NK-92 treated with Interleukin-12 subunit alpha and Interleukin-12 subunit beta, amount 100 ng/mL, for 24 hours (cell line): ENCODE measurements at regions not wholly inside any gene's neighbourhood (a gene's known extent, or its start where the extent isn't known, plus 50 kb on each side); places are given as distances from the start of the nearest gene placed in this dataset.

Experiments
- DNase-seq: peaks from one replicate; lab custom pipeline; 2025; lab: John Stamatoyannopoulos, UW

DNA sequence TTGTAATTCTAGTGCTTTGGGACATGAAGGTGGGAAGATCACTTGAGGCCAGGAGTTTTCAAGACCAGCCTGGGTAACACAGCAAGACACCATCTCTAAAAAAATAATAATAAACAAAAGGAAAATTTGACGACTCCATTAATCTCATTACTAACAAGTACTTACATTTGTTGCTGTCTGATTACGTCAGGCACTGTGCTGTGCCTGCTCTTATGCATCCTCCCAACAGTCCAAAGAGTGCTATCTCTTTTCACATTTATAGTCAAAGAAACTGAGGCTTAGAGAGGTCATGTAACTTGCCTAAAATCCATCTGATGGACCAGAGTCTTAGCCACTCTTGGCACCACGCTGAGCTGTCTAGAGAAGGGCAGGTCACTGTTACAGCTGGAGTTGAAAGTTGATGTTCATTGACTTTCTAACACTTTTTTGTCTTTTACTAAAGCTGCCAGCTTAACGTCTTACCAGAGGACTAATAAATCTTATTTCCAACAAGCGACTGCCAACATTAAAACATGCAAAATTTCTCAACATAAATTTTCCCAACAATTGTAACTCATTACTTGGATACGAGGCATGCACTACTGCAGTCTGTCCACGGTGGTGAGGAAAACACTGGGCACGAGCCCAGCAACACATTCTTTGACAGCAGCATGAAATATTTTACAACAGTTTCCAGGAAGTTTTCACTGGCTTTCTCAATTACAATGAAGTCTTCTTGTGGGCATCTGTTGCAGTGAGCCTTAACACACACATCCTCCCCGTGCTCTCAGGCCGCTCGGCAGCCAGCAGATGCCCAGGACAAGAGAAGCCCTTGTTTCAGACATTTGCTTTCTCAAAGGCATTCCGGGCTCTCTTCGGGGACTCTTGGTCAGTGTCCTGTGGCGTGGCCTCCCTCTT lies 262.9 kb upstream of the PROX1 start:
- no peak for DNase-seq

DNA sequence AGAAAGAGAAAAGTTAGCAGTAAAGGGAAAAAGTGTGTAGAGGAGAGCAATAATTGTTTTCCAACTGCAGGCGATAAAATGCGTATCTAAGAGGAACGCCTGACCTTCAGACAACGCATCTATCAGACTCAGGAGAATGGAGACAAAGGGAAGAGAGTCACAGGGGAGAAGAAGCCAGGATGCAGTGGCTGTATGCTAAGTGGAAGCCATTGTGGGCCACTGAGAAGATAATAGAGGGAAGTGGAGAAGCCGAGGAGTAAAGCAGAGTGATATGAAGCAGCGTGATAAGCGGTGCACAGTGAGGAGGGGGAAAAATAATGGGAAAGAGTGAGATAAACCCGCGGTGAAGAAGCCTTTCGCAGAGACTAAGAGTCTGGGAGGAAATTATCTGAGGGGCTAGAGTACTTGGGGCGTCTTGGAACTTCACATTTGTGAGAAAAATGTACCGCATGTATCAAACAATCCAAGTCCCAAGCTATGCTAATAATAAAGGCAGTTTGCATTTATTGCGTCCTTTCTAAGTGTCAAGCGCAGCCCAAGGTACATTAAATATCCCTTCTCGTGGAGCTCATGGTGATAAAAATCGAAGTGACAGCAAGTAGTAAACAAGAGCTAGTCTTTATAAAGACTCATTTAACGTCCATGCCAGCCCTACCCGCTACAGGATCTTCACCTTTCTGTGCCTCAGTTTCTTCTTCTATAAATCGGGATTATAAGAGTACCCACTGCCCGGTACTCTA lies 259.8 kb upstream of the PROX1 start:
- DNase-seq, result no peak

DNA sequence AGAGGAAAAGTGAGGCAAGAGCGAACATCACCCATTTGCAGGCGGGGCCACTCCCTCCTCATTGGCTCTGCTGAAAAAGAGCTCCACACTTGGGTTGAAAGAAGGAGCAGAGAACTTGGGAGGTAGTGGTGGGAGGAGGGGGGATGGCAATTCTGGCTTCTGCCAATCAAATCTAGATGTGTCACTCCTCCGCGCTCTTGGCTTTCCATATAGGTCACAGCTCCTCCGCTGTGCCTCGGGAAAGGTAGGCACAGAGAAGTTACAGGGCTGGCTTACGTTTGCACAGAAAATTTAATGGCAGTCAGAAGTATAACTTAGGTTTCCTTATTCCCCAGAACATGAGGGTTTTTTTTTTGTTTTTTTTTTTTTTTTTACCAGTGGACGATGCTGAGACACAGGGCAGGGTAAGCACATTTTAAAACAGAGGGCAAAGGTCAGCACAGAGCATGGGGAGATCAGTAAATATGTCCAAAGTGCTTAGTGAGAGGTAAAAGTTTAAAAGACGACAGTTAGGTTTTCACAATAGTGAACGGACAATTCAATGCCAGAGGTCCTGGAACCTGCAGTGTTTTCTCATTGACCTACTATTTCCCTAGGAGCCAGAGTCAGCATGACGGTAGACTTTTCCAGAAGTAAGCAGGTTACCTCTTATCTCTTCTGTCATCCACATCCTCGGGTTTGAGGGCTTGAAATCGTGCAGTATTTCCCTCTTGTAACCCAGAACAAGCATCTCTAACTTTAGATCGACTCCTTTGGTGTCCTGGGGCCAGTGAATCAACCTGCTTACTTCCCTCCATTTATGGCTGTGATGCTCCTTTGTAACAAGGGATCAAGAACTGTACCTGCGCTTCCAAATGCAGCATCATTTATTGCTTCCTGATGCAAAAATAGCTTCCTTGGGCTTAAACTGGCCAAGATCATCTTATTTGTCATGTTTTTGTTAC lies 258.9 kb upstream of the PROX1 start:
- no peak for DNase-seq

DNA sequence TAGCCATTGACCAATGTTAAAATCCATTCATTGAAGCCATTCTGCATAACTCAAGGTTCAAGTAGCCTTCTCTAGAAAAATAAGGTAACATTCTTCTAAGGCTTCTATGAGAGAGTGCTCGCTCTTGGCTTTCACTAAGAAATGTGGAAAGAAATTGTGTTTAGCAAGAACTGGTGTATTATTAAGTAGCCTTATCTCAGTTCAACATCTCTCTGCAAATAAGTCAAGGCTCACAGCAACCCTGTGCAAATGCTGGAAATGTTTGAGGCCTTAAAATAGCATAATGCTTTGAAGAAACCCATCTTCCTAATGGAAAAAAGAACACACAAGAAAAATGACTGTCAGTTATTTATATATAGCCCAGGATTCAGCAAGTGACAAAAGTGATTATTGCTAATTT lies 254.1 kb upstream of the PROX1 start:
- DNase-seq, result no peak

DNA sequence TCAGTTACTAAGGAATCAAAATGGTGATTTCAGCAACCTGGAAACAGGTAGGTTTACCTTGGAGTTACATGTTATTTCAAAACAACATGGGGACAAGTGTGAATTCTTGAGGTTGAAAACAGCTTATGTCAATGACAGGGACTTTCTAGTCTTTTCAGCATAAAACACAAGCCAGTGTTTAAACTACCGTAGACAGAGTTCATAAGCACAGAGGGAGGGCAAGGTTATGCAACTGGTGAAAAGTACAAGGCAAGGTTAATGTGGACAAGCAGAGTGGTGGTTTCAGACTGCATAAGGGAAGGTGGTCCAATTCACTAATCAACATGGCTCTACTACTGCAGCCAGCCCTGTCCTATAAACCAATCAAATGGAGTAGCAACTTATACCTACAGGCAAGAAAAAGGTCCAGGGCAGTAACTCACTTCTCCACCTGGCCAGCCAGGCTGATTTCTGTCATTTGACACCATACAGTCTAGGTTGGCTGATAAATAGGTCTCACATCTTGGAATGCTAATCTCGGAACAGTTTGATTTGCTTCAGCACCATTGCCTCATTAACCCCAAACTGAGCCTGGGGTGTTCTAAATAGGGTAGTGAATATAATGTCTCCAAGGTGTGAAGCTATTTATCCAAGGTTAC lies 250.3 kb upstream of the PROX1 start:
- DNase-seq, result no peak

DNA sequence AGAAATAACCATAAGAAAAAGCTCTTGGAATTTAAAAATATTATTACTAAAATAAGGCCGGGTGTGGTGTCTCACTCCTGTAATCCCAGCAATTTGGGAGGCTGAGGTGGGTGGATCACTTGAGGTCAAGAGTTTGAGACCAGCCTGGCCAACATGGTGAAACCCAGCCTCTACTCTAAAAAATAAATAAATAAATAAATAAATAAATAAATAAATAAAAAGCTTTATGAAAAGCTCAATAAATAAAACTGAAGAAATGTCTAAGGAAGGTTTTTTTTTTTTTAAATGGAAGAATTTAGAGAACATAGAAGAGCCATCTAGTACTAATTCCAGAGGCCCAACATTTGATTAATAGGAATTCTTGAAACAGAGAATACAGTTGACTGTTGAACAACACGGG lies 249.1 kb upstream of the PROX1 start:
- DNase-seq, result no peak

DNA sequence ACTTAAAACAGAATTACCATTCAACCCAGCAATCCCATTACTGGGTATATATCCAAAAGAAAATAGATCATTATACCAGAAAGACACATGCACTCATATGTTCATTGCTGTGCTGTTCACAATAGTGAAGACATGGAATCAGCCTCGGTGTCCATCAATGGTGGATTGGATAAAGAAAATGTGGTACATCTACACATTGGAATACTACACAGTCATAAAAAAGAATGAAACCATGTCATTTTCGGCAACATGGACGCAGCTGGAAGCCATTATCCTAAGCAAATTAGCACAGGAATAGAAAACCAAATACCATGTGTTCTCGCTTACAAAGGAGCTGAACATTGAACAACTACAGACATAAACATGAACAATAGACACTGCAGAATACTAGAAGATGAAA lies 244.8 kb upstream of the PROX1 start:
- no peak for DNase-seq

DNA sequence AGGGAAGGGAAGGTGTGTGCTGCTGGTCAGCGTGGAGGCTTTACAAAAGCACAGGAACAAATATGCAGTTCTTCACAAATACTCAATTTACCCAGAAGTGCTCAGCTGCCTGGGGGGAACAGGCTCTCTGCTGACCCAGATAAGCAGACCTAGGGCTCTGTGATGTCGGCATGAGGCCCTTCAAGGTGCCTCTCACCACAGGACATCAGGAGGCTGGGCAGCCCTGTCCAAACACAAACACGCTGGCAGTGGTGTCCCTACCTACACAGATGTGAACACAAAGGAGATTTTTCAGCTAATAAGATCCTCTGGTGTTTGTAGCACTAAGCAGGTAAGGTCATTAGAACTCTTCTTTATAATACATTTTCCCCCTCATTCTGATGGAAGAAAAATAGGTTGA lies 243.0 kb upstream of the PROX1 start:
- DNase-seq, result no peak

DNA sequence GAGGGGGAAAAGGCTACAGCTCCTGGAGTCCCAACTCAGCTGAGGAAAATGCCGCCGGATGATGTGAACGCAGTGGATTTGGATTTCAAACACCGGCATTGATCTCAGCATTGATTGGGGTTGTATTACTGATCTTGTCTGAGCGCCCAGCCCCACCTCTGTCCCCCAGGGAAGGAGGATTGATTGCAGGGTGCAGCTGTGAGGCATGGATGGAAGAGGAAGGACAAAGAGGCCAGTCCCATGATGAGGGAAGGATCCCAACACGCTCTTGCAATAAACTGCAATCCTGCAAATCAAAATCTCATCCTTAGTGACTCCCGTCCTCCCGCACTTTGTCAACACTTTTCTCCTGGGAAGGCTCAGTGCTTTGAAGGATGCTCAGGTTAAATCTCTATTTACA lies 242.3 kb upstream of the PROX1 start:
- DNase-seq, result no peak

DNA sequence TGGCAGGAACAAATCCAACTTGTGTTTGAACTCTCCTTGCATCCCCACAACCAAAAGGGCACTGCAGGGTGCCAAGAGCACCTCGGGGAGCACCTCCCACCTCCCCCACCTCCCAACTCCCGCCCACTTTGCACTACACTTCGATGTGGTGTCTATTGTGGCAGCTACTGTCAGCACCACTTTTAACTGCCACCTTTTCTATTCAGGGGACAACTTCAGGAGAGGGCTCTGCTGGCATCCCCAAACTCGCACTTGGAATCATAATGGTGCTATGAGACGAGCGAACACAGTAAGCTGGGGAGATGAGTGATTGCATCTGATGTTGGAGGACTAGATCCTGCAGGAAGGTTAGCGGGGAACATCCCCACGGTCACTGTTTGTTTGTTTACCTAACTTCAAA lies 238.2 kb upstream of the PROX1 start:
- no peak for DNase-seq

DNA sequence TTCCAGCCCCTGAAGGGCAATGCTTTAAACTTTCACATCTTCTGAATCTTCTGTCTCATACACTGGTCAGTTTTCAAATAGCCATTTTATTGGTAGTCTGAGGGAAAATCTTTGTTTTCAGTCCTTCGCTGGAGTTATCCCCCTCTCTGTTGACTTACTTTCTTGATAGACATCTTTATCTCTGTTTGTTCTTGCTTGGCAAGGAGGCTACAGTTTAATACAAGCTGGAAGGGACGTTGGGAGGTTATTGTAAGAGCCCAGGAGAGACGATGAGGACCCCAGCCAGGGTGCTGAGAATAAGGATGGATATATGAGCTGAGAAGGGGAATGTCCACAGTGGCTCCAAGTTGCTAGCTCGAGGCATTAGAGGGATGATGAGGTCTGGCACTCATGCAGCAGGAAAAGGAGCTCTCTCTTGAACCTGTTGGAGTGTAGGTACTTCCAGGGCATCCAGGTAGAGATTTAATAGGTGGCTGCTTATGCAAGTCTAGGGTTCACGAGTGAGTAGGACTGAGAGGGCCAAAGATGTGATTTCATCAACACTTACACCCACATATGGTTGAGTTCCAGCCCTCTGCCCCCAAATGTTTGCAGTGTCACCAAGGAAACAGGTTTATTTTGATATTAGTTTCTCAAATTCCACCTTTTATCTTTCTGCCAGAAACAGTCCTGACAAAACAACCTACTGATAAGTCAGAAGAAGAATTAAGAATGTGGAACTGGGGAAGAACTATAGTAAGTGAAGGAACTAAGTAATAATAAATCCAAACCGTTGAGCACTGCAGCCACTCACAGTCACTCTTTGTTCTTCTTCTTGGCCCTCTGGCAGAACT lies 237.3 kb upstream of the PROX1 start:
- DNase-seq, result no peak

DNA sequence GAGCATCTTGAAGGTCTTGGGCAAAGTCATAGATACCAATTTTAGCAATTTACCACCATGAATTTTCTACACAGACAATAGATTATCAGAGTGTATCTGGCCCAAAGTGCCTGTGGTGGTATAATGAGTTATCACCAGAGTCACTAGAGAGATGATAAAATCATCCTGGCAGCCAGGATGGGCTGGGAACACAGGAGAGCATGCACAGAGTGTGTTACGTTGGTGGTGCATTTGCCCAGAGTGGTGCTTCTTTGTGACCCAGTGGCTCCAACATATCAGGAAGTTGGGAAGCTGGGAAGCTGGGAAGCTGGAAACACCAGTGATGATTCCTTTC lies 236.7 kb upstream of the PROX1 start:
- no peak for DNase-seq

DNA sequence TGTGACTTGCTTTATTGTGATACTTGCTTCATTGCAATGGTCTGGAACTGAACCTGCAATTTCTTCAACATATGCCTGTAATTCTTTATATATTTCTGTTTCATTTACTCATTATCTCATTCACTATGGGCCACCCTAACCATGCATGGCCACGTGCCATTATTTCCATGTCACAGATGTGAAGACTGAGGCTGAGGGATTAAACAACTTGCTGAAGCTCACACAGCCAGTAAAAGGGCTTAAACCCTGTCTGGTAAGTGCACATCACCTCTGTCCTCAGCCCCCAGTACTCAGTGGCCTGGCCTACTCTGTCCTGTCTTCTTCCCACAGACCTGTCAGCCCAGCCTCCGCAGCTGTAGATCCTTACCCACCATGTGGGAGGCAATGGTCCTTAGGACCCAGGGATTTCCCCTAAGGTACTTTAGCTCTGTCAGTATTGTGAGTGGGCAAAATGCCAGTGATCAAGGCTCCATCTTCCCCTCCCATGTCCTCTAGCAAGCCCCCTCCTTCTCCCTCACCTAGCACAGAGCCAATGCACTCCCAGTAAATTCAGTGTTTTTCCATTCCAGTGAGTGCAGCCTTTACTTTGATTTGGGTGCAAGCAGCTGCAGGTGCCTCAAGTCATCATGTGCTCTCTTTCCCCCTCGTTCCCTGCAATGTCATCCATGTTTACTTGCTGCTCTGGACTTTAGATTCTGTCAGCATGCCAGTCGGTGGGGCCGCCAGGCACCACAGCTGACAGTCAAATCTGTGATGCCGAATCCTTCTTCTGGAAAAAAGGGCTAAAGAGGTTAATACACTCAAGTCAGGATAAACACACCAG lies 228.2 kb upstream of the PROX1 start:
- DNase-seq, result no peak

DNA sequence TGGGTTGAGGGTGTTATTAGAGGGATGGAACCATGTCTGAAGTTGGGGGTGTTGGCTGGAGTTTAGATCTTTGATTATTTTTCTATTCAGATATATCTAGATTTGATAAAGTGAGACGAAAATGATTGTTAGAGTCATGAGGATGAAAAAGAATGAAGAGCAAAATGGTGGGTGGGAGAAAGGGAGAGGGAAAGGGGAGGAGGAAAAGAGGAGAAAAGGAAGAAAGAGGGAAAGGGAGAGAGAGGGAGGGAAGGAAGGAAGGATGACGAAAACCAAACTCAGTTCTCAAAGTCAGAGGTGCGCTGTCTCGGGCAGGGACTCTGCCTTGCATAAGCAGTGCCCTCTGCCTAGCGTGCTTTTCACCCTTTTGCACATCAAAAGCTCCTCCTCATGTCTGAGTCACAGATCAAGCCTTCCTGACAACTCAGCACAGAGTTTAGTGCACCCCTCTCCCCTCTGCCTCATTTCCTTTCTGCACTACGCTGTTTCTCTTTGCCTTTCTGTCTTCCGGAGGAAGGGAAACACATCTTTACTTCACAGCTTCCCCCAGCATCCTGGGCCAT lies 225.8 kb upstream of the PROX1 start:
- DNase-seq, result no peak

DNA sequence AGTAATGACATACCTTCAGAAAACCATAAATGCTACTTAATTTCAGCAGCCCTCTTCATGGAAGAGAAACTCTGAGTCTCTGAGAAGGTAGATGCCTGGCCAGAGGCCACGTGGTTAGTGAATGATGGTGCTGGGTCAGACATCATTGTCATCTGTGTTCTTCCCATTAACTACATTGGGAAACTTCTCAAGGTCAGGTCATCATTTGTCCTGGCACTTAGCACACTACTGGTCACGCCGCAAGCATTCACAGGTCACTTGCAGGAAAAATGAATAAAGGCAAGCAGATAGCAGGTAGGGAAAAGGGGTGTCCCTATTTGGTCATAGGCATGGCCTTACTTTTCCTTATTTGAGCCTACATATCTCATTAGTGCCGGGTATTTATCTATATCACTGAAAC lies 220.1 kb upstream of the PROX1 start:
- no peak for DNase-seq

DNA sequence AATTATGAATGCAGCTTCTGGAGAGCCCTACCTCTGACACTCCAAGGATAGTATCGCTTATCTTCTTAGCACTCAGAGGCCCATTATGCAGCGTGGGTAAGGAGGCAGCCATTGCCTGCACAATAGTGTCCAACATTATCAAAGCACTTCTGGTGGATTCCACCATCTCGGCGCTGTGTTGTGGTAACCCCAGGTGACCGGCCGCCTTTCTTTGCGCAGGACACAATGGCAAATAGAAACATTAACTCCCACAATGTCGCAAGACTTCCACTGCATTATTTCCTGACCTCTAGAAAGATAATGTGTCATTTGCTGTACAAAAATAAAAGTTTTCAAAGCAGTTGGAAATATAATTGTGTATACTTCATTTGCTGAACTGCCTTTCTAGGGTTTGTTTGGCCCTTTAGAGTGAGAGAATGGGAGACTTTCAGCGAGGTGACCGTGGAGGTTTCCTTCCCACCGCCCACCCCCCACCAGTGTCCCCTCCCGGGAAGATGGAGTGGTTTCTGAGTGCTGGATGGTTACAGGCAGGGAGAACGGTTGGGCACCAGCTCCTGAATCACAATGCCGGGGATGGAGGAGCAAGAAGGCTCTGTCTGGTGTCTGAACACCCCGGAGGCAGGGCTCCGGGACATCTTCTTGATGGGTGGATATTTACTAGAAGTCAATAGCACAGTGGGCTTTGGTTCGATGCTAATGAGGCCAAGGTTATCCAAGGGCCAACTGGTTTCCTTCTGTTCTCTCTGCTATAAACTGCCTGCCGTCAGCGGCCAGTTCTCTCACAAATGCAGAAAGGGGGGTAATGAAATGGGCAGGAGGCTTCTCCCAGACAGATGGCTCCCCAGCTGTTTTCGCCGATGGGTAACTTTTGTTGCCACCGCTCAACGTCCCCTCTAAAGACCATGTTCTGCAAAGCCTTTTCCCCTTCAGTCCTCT lies 215.4 kb upstream of the PROX1 start:
- no peak for DNase-seq

DNA sequence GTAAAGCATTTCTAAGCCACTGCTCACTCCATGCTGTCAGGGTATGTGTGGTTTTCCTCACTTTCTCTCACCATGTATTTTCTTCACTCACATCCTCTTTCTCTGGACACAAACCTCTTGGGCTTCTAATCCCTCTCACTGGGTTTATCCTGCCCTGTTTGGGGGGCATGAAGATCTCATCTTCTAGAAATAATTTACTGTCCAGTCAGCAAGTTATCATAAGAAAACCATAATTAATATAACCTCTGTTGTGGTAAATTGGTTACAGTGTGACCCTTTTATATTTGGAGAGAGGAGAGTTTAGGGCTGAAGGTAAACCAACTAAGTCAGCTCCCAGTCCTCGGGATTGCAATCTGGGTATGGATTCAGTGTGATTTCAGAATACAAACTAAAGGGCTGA lies 213.8 kb upstream of the PROX1 start:
- no peak for DNase-seq

DNA sequence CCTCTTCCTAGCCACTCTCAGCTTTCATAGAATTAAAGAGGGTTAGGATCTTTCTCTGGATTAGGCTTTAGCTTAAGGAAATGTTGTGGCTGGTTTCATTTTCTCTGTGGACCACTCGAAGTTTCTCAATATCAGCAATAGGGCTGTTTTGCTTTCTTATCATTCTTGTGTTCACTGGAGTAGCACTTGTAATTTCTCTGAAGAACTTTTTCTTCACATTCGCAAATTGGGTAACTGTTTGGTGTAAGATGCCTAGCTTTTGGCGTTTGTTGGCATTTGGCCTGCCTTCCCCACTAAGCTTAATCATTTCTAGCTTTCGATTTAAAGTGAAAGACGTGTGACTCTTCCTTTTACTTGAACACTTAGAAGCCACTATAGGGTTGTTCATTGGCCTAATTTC lies 210.8 kb upstream of the PROX1 start:
- no peak for DNase-seq

DNA sequence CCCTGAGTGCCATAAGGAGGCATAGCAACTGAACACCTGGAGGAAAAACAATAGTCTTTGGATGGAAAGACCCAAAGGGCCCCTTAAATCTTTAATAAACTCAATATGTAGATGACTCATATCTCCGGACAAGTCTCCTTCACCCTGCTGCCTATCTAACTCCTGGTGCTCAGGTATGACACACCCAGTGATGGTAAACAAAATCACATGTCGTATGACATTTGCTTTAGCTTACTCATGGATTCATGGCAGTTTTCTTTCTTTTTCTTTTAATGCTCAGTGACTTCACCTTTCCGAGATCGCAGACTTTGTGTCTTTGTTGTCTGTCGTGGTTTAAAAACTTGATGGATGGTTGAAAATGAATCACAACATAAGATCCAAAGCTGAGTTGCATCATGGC lies 208.5 kb upstream of the PROX1 start:
- no peak for DNase-seq
